ENCODE measurements at regions not wholly inside any gene's neighbourhood (a gene's known extent, or its start where the extent isn't known, plus 50 kb on each side); places are given as distances from the start of the nearest gene placed in this dataset.
"Not testable (repeated sequence)": the region's sequence is repeated elsewhere in the genome, so short reads cannot be mapped to it uniquely, and the experiment has no call there.

- H3K9me3 Mint-ChIP-seq; H3K4me3 Mint-ChIP-seq; intact Hi-C loops (cut with micrococcal nuclease); H3K4me1 Mint-ChIP-seq; H3K27ac Mint-ChIP-seq; DNase-seq; H3K27me3 Mint-ChIP-seq; H3K36me3 Mint-ChIP-seq (ENCODE audit: low read depth): not testable (repeated sequence)
Measured at GRCh38 chr14:19346636-19347035, 87.5 kb downstream of the POTEG start.

GRCh38 chr14:19347112-19347511, 87.0 kb downstream of the POTEG start:
- H3K4me1 Mint-ChIP-seq; intact Hi-C loops (cut with micrococcal nuclease); H3K27me3 Mint-ChIP-seq; H3K9me3 Mint-ChIP-seq; DNase-seq; H3K27ac Mint-ChIP-seq; H3K36me3 Mint-ChIP-seq (ENCODE audit: low read depth); H3K4me3 Mint-ChIP-seq: not testable (repeated sequence)
